IMR-90 (cell line): ENCODE measurements at regions not wholly inside any gene's neighbourhood (a gene's known extent, or its start where the extent isn't known, plus 50 kb on each side); places are given as distances from the start of the nearest gene placed in this dataset.

Experiments
- ATAC-seq: fragments of 200-7000 bp; cut with Tn5 transposase; 2 replicates; pipeline ENCODE4 v1.9.1; 2020; ENCODE audit warnings: low read depth, mild to moderate bottlenecking, moderate library complexity
- BruUV-seq: library from RNA; stranded (reverse); fragments of 400-500 nt; replicated peaks from 2 replicates; lab custom pipeline; 2021; lab: Mats Ljungman, UMichigan
- CTCF ChIA-PET: fragments of 300-600 bp; formaldehyde crosslinking; extraction: SDS; loops from one replicate; lab custom pipeline; 2021; ENCODE audit warnings: antibody characterized with exemption; lab: Yijun Ruan, JAX
- POLR2A ChIA-PET: fragments of 300-600 bp; sonication (Branson Sonifier 250); formaldehyde crosslinking; loops from one replicate; lab custom pipeline; 2022; ENCODE audit warnings: antibody characterized with exemption; ENCODE audit not compliant: unreplicated experiment; lab: Charles Lee
- DNase-seq: peaks from one replicate; pipeline ENCODE4 v3.0.0; 2013
- H2AFZ ChIP-seq: replicated peaks from 2 replicates; pipeline ENCODE3; 2013; ENCODE audit warnings: low read length, mild to moderate bottlenecking; ENCODE audit not compliant: poor library complexity
- H2AK5ac ChIP-seq: 2 replicates; pipeline ENCODE4 v1.6.1; 2013; ENCODE audit warnings: low read depth, low read length, inconsistent platforms
- H2AK9ac ChIP-seq: replicated peaks from 2 replicates; pipeline ENCODE3; 2013; ENCODE audit warnings: mild to moderate bottlenecking, low read depth, low read length, moderate library complexity; ENCODE audit not compliant: poor library complexity
- H2BK120ac ChIP-seq: 2 replicates; pipeline ENCODE4 v1.6.1; 2013; ENCODE audit warnings: low read depth, low read length, inconsistent platforms
- H2BK15ac ChIP-seq: 3 replicates; pipeline ENCODE4 v1.6.1; 2013; ENCODE audit warnings: low read depth, low read length, inconsistent platforms
- H2BK20ac ChIP-seq: 2 replicates; pipeline ENCODE4 v1.6.1; 2013; ENCODE audit warnings: low read depth, mild to moderate bottlenecking, inconsistent platforms, low read length, moderate library complexity
- H2BK5ac ChIP-seq: 2 replicates; pipeline ENCODE4 v1.6.1; 2013; ENCODE audit warnings: mild to moderate bottlenecking, low read depth, low read length, inconsistent platforms; ENCODE audit not compliant: poor library complexity, severe bottlenecking
- H3K14ac ChIP-seq: replicated peaks from 2 replicates; pipeline ENCODE4 v1.6.1; 2013; ENCODE audit warnings: low read depth, low read length, inconsistent platforms
- H3K18ac ChIP-seq: 2 replicates; pipeline ENCODE4 v1.6.1; 2013; ENCODE audit warnings: low read depth, low read length, control low read depth
- H3K23ac ChIP-seq: 2 replicates; pipeline ENCODE4 v1.6.1; 2013; ENCODE audit warnings: low read depth, low read length, inconsistent platforms
- H3K27ac ChIP-seq: 2 replicates; pipeline ENCODE4 v1.5.1; 2013; ENCODE audit warnings: mild to moderate bottlenecking, control low read depth, low read length; ENCODE audit not compliant: insufficient read depth
- H3K27me3 ChIP-seq: 2 replicates; pipeline ENCODE4 v1.6.1; 2013; ENCODE audit warnings: low read length; ENCODE audit not compliant: control insufficient read depth, insufficient read depth
- H3K36me3 ChIP-seq: 2 replicates; pipeline ENCODE4 v1.6.1; 2013; ENCODE audit warnings: low read length, mixed read lengths; ENCODE audit not compliant: control insufficient read depth, insufficient read depth
- H3K4ac ChIP-seq: 2 replicates; pipeline ENCODE4 v1.6.1; 2013; ENCODE audit warnings: low read depth, low read length, inconsistent platforms
- H3K4me1 ChIP-seq: 2 replicates; pipeline ENCODE4 v1.6.1; 2013; ENCODE audit warnings: low read length, mixed read lengths; ENCODE audit not compliant: control insufficient read depth, insufficient read depth
- H3K4me2 ChIP-seq: 2 replicates; pipeline ENCODE4 v1.6.1; 2013; ENCODE audit warnings: low read depth, mild to moderate bottlenecking, control low read depth, low read length, moderate library complexity
- H3K4me3 ChIP-seq: 2 replicates; pipeline ENCODE4 v1.5.1; 2013; ENCODE audit warnings: low read depth, mild to moderate bottlenecking, control low read depth, low read length, moderate library complexity; ENCODE audit not compliant: insufficient read depth
- H3K56ac ChIP-seq: 2 replicates; pipeline ENCODE4 v1.6.1; 2013; ENCODE audit warnings: low read length, inconsistent platforms; ENCODE audit not compliant: insufficient read depth; ENCODE audit errors: extremely low read depth
- H3K79me1 ChIP-seq, 2 experiments: 2 replicates each; pipeline ENCODE4 v1.6.1; 2013; ENCODE audit warnings: low read length in 2 of 2, inconsistent platforms in 1 of 2, low read depth in 1 of 2
- H3K9ac ChIP-seq: 2 replicates; pipeline ENCODE4 v1.6.1; 2013; ENCODE audit warnings: low read depth, low read length, control low read depth
- H3K9me1 ChIP-seq: 2 replicates; pipeline ENCODE4 v1.6.1; 2013; ENCODE audit warnings: low read length, inconsistent platforms; ENCODE audit not compliant: insufficient read depth
- H3K9me3 ChIP-seq: 2 replicates; pipeline ENCODE4 v1.6.1; 2013; ENCODE audit warnings: low read length; ENCODE audit not compliant: control insufficient read depth, insufficient read depth
- H4K20me1 ChIP-seq: 2 replicates; pipeline ENCODE4 v1.6.1; 2013; ENCODE audit warnings: low read length, inconsistent platforms; ENCODE audit not compliant: insufficient read depth
- H4K5ac ChIP-seq: 2 replicates; pipeline ENCODE4 v1.6.1; 2013; ENCODE audit warnings: mild to moderate bottlenecking, low read depth, low read length, control low read depth
- H4K8ac ChIP-seq, 2 experiments: 2 replicates each; pipeline ENCODE4 v1.6.1; 2013; ENCODE audit warnings: low read depth in 2 of 2, low read length in 2 of 2, control low read depth in 1 of 2, inconsistent platforms in 1 of 2
- H4K91ac ChIP-seq: 2 replicates; pipeline ENCODE4 v1.6.1; 2013; ENCODE audit warnings: low read depth, low read length, inconsistent platforms; ENCODE audit not compliant: insufficient read depth
- BHLHE40 ChIP-seq: fragments of 150-350 bp; IDR thresholded peaks from 2 replicates; pipeline ENCODE4 v1.6.1; 2016; ENCODE audit warnings: mild to moderate bottlenecking, low read depth, low read length
- CEBPB ChIP-seq: IDR thresholded peaks from 2 replicates; pipeline ENCODE4 v1.6.1; 2012; ENCODE audit warnings: low read depth, low read length, improper control_type of control experiment
- CHD1 ChIP-seq: IDR thresholded peaks from 2 replicates; pipeline ENCODE4 v1.6.1; 2012; ENCODE audit warnings: low read depth, low read length, improper control_type of control experiment
- FOS ChIP-seq: fragments of 150-350 bp; IDR thresholded peaks from 2 replicates; pipeline ENCODE4 v1.6.1; 2016; ENCODE audit warnings: low read depth, low read length
- MAFK ChIP-seq: IDR thresholded peaks from 2 replicates; pipeline ENCODE4 v1.6.1; 2012; ENCODE audit warnings: low read depth, low read length, improper control_type of control experiment
- MAZ ChIP-seq: IDR thresholded peaks from 2 replicates; pipeline ENCODE4 v1.6.1; 2012; ENCODE audit warnings: low read depth, mild to moderate bottlenecking, low read length, improper control_type of control experiment, moderate library complexity, borderline replicate concordance
- MXI1 ChIP-seq: IDR thresholded peaks from 2 replicates; pipeline ENCODE4 v1.6.1; 2012; ENCODE audit warnings: low read depth, mild to moderate bottlenecking, low read length, moderate library complexity, borderline replicate concordance
- NFE2L2 ChIP-seq: fragments of 150-350 bp; IDR thresholded peaks from 2 replicates; pipeline ENCODE4 v1.6.1; 2016; ENCODE audit warnings: low read depth, mild to moderate bottlenecking, low read length
- POLR2A ChIP-seq: IDR thresholded peaks from 2 replicates; pipeline ENCODE4 v1.6.1; 2012; ENCODE audit warnings: mild to moderate bottlenecking, low read depth, low read length
- RAD21 ChIP-seq: IDR thresholded peaks from 2 replicates; pipeline ENCODE4 v1.6.1; 2012; ENCODE audit warnings: low read length, improper control_type of control experiment
- RCOR1 ChIP-seq: IDR thresholded peaks from 2 replicates; pipeline ENCODE4 v1.6.1; 2012; ENCODE audit warnings: mild to moderate bottlenecking, low read length, improper control_type of control experiment; ENCODE audit not compliant: insufficient replicate concordance
- RFX5 ChIP-seq: IDR thresholded peaks from 2 replicates; pipeline ENCODE4 v1.8.0; 2012; ENCODE audit warnings: low read depth, mild to moderate bottlenecking, low read length, moderate library complexity
- SMC3 ChIP-seq: fragments of 150-350 bp; IDR thresholded peaks from 2 replicates; pipeline ENCODE4 v1.6.1; 2016; ENCODE audit warnings: low read depth, mild to moderate bottlenecking, antibody characterized with exemption, low read length, moderate library complexity
- WGBS, 2 experiments: methylation state at CpG; one replicate each; pipeline versions ENCODE4 v1.1.5 to v1.1.7; 2013; ENCODE audit warnings: missing lambda C conversion rate in 2 of 2; ENCODE audit not compliant: insufficient read length in 1 of 2; ENCODE audit errors: extremely low coverage in 2 of 2; 5-methylcytosine and 5-hydroxymethylcytosine counted together
- dilution Hi-C: fragments of 300-500 bp; cut with HindIII; formaldehyde crosslinking; loops from one replicate; pipeline ENCODE4 v1.14.3; 2018; ENCODE audit warnings: low sequenced_read_pairs; ENCODE audit not compliant: unreplicated experiment
- in situ Hi-C: fragments of 300-500 bp; cut with MboI; formaldehyde crosslinking; loops from 3 replicates; pipeline ENCODE4 v1.14.3; 2019; ENCODE audit warnings: low sequenced_read_pairs, inconsistent platforms, mixed read lengths
- intact Hi-C: fragments of 100-400 bp; cut with micrococcal nuclease; formaldehyde crosslinking; loops from 2 replicates; pipeline ENCODE4 v1.10.0; 2022
- TF ChIP-seq, protein P1 (sequence below): fragments of 150-350 bp; IDR thresholded peaks from 2 replicates; pipeline ENCODE4 v1.6.1; 2016; ENCODE audit warnings: low read depth, mild to moderate bottlenecking, low read length, moderate library complexity, borderline replicate concordance
- TF ChIP-seq, protein P2 (sequence below): conservative IDR thresholded peaks from 2 replicates; pipeline ENCODE4 v1.5.1; 2012; ENCODE audit warnings: mild to moderate bottlenecking, low read depth, low read length, improper control_type of control experiment
- TF ChIP-seq, protein P3 (sequence below): fragments of 150-350 bp; IDR thresholded peaks from 2 replicates; pipeline ENCODE4 v1.6.1; 2017; ENCODE audit warnings: mild to moderate bottlenecking, antibody characterized with exemption, low read length, low read depth

DNA sequence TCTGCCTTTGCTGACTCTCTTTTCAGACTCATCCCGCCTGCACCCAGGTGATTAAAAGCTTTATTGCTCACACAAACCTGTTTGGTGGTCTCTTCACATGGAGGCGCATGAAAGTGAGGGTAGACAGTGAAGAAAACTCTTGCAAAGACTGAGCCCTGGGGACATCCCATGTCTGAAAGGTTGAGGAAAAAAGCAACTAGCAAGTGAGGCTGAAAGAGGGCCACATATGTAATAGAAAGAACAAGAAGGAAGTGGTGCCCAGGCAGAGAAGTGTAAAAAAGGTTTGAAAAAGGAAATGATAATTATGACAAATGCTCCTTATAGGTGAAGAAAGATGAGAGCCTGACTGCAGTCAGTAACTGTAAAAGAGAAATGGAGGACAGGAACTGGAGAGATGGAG, 115.9 kb upstream of the NEK7 start:
- ATAC-seq (no peak), DNase-seq (no peak)
- Histone ChIP-seq H3K23ac (no peak overlapping the region), H3K4me2 (no peak overlapping the region), H2BK15ac (no peak overlapping the region), H3K18ac (no peak overlapping the region), H2BK120ac (no peak overlapping the region), H4K5ac (no peak overlapping the region), H2AK9ac (no peak overlapping the region), H3K9me3 (no peaks in the 10 kb centered on the region), H2BK5ac (no peak overlapping the region), H3K36me3 (no peaks in the 10 kb centered on the region), H3K4me1 (no peaks in the 10 kb centered on the region), H3K9me1 (no peaks in the 10 kb centered on the region), H4K20me1 (no peaks in the 10 kb centered on the region), H2BK20ac (no peak overlapping the region), H3K4ac (no peak overlapping the region), H4K91ac (no peak overlapping the region), H3K27me3 (no peaks in the 10 kb centered on the region), H2AFZ (no peak overlapping the region), H3K9ac (no peak overlapping the region), H3K14ac (no peak overlapping the region), H3K79me1 (no peaks in the 10 kb centered on the region), H2AK5ac (no peak overlapping the region), H3K4me3 (no peak overlapping the region), H3K27ac (no peak overlapping the region), H4K8ac (no peak overlapping the region), H3K56ac (no peak overlapping the region)
- 100% methylated on average over 1 of the region's 2 CpGs; no CpG with 5 or more reads in 1 of the 2 experiments for WGBS, 2 experiments
- in situ Hi-C loops (no loop called here), intact Hi-C loops (no loop called here), dilution Hi-C loops (no loop called here)
- no TSS peak for BruUV-seq
- ChIA-PET CTCF (no interaction called here), POLR2A (no interaction called here)
- no peak for TF ChIP-seq BHLHE40
- TF ChIP-seq FOS = no peak
- no peak for TF ChIP-seq POLR2A
- TF ChIP-seq NFE2L2 = no peak
- TF ChIP-seq SMC3 = no peak
- no peak for TF ChIP-seq RCOR1
- no peak for TF ChIP-seq MXI1
- TF ChIP-seq, protein P1, sequence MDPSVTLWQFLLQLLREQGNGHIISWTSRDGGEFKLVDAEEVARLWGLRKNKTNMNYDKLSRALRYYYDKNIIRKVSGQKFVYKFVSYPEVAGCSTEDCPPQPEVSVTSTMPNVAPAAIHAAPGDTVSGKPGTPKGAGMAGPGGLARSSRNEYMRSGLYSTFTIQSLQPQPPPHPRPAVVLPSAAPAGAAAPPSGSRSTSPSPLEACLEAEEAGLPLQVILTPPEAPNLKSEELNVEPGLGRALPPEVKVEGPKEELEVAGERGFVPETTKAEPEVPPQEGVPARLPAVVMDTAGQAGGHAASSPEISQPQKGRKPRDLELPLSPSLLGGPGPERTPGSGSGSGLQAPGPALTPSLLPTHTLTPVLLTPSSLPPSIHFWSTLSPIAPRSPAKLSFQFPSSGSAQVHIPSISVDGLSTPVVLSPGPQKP = no peak
- TF ChIP-seq, protein P2, sequence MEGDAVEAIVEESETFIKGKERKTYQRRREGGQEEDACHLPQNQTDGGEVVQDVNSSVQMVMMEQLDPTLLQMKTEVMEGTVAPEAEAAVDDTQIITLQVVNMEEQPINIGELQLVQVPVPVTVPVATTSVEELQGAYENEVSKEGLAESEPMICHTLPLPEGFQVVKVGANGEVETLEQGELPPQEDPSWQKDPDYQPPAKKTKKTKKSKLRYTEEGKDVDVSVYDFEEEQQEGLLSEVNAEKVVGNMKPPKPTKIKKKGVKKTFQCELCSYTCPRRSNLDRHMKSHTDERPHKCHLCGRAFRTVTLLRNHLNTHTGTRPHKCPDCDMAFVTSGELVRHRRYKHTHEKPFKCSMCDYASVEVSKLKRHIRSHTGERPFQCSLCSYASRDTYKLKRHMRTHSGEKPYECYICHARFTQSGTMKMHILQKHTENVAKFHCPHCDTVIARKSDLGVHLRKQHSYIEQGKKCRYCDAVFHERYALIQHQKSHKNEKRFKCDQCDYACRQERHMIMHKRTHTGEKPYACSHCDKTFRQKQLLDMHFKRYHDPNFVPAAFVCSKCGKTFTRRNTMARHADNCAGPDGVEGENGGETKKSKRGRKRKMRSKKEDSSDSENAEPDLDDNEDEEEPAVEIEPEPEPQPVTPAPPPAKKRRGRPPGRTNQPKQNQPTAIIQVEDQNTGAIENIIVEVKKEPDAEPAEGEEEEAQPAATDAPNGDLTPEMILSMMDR = no peak
- no peak for TF ChIP-seq RAD21
- no peak for TF ChIP-seq CHD1
- no peak for TF ChIP-seq CEBPB
- TF ChIP-seq MAZ = no peak
- TF ChIP-seq, protein P3, sequence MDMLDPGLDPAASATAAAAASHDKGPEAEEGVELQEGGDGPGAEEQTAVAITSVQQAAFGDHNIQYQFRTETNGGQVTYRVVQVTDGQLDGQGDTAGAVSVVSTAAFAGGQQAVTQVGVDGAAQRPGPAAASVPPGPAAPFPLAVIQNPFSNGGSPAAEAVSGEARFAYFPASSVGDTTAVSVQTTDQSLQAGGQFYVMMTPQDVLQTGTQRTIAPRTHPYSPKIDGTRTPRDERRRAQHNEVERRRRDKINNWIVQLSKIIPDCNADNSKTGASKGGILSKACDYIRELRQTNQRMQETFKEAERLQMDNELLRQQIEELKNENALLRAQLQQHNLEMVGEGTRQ = no peak
- no peak for TF ChIP-seq MAFK
- no peak for TF ChIP-seq RFX5
